ENCODE measurements at regions not wholly inside any gene's neighbourhood (a gene's known extent, or its start where the extent isn't known, plus 50 kb on each side); places are given as distances from the start of the nearest gene placed in this dataset.

DNA sequence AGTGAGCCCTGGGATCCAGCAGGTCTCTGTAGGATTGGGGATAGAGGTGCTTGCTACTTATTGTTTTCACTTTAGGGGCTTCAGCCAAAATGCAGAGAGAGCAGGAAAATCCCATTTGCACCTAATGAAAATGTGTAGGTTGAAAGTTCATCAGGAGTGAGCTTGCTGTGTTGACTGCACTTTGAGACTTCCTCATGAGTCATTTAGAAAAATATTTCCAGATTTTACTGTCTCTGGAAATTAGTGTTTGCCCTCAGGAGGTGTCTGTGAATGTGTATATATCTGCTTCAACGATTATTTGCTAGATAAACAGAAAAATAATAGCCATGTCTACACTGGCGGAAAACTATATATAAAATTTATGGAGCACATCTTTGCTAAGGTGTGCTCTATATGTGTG is 159.3 kb downstream of the CAND1 start:
- Histone ChIP-seq H3K4me1 (peaks cover 9% of the 10 kb centered on the region), H3K9me3 (no peaks in the 10 kb centered on the region), H3K27me3 (replicated peaks; ENCODE audit: control insufficient read depth, insufficient read depth, low read length) (no peaks in the 10 kb centered on the region), H3K36me3 (ENCODE audit: control insufficient read depth, insufficient read depth, low read length) (no peaks in the 10 kb centered on the region), H3K4me3 (ENCODE audit: low read depth, low read length) (no peak overlapping the region)
- TF ChIP-seq CTCF (IDR thresholded peaks at IDR 0.05; ENCODE audit: insufficient read depth in 1 of 2, low read depth in 1 of 2, low read length in 1 of 2, severe bottlenecking in 1 of 2, unreplicated experiment in 1 of 2), result no peak
- intact Hi-C loops (cut with micrococcal nuclease; ENCODE audit: unreplicated experiment), result no loop called here
- H3K27me3 Mint-ChIP-seq (ENCODE audit: insufficient read depth, unreplicated experiment), result no peaks in the 10 kb centered on the region
- no peak for DNase-seq
- ChIA-PET CTCF (no interaction called here), POLR2A (no interaction called here)
- no peaks in the 10 kb centered on the region for H3K4me1 Mint-ChIP-seq (ENCODE audit: low read depth, unreplicated experiment)
- H3K27ac Mint-ChIP-seq (ENCODE audit: unreplicated experiment), result no peak overlapping the region
- no peak overlapping the region for H3K4me3 Mint-ChIP-seq (ENCODE audit: unreplicated experiment)
- no peaks in the 10 kb centered on the region for H3K9me3 Mint-ChIP-seq (ENCODE audit: unreplicated experiment)
- H3K36me3 Mint-ChIP-seq (ENCODE audit: insufficient read depth, unreplicated experiment), result no peaks in the 10 kb centered on the region
- BruUV-seq (replicated peaks), result no TSS peak

GRCh38 chr12:67430708-67431335 is 161.7 kb downstream of the CAND1 start:
- intact Hi-C loops (cut with micrococcal nuclease; ENCODE audit: unreplicated experiment), result no loop called here
- Mint-ChIP-seq H3K36me3 (ENCODE audit: insufficient read depth, unreplicated experiment) (no peaks in the 10 kb centered on the region), H3K9me3 (ENCODE audit: unreplicated experiment) (no peaks in the 10 kb centered on the region), H3K27me3 (ENCODE audit: insufficient read depth, unreplicated experiment) (no peaks in the 10 kb centered on the region), H3K4me3 (ENCODE audit: unreplicated experiment) (no peak overlapping the region), H3K4me1 (ENCODE audit: low read depth, unreplicated experiment) (peaks cover 10% of the 10 kb centered on the region), H3K27ac (ENCODE audit: unreplicated experiment) (no peak overlapping the region)
- Histone ChIP-seq H3K9me3 (no peaks in the 10 kb centered on the region), H3K4me3 (ENCODE audit: low read depth, low read length) (no peak overlapping the region), H3K27me3 (replicated peaks; ENCODE audit: control insufficient read depth, insufficient read depth, low read length) (no peaks in the 10 kb centered on the region), H3K36me3 (ENCODE audit: control insufficient read depth, insufficient read depth, low read length) (no peaks in the 10 kb centered on the region), H3K4me1 (peaks cover 9% of the 10 kb centered on the region)
- no TSS peak for BruUV-seq (replicated peaks)
- ChIA-PET CTCF (interaction anchor here (0.6 kb wide), 1 partner anchor 75 kb away, joined by 3 read pairs; no protein-coding TSS in a partner anchor), POLR2A (no interaction called here)
- no peak for DNase-seq
- TF ChIP-seq CTCF (IDR thresholded peaks at IDR 0.05; ENCODE audit: insufficient read depth in 1 of 2, low read depth in 1 of 2, low read length in 1 of 2, severe bottlenecking in 1 of 2, unreplicated experiment in 1 of 2), result no peak

DNA sequence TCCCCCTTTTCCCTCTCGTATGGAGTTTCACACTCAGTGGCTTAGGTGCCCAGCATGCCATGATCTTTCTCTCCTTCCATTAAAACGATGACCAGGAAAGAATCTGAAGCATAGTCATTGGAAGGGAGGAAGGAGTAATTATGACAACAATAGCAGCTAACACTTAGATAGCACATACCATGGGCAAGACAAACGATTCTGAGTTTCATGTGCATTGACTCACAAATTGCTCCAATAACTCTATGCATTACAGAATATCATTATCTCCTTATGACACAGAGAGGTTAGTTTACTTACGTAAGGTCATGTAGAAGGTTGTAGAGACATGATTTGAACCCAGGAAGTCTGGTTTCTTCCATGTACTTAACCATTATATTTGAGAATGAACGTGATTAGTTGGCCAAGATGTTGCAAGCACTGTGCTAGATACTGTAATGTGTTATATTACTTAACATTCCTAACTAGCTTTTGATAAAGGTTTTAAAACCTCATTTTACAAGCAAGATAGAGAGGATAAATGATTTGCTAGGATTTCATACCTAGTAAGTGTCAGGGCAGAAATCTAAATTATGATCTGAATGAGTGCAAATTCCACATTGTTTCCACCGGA is 162.4 kb downstream of the CAND1 start:
- POLR2A ChIA-PET, result no interaction called here
- H3K27me3 Mint-ChIP-seq (ENCODE audit: insufficient read depth, unreplicated experiment), result no peaks in the 10 kb centered on the region
- H3K4me1 ChIP-seq, result peaks cover 9% of the 10 kb centered on the region
- no peak overlapping the region for H3K27ac Mint-ChIP-seq (ENCODE audit: unreplicated experiment)
- no peaks in the 10 kb centered on the region for H3K36me3 Mint-ChIP-seq (ENCODE audit: insufficient read depth, unreplicated experiment)
- intact Hi-C loops (cut with micrococcal nuclease; ENCODE audit: unreplicated experiment), result no loop called here
- no peak overlapping the region for H3K4me3 Mint-ChIP-seq (ENCODE audit: unreplicated experiment)
- CTCF ChIA-PET, result no interaction called here
- BruUV-seq (replicated peaks), result no TSS peak
- no peaks in the 10 kb centered on the region for H3K36me3 ChIP-seq (ENCODE audit: control insufficient read depth, insufficient read depth, low read length)
- no peaks in the 10 kb centered on the region for H3K9me3 ChIP-seq
- DNase-seq, result no peak
- H3K4me3 ChIP-seq (ENCODE audit: low read depth, low read length), result no peak overlapping the region
- H3K27me3 ChIP-seq (replicated peaks; ENCODE audit: control insufficient read depth, insufficient read depth, low read length), result no peaks in the 10 kb centered on the region
- TF ChIP-seq CTCF (IDR thresholded peaks at IDR 0.05; ENCODE audit: insufficient read depth in 1 of 2, low read depth in 1 of 2, low read length in 1 of 2, severe bottlenecking in 1 of 2, unreplicated experiment in 1 of 2), result no peak
- H3K9me3 Mint-ChIP-seq (ENCODE audit: unreplicated experiment), result no peaks in the 10 kb centered on the region
- H3K4me1 Mint-ChIP-seq (ENCODE audit: low read depth, unreplicated experiment), result peaks cover 10% of the 10 kb centered on the region

Data from Caco-2 (cell line).